ENCODE measurements at regions not wholly inside any gene's neighbourhood (a gene's known extent, or its start where the extent isn't known, plus 50 kb on each side); places are given as distances from the start of the nearest gene placed in this dataset.
"Not testable (repeated sequence)": the region's sequence is repeated elsewhere in the genome, so short reads cannot be mapped to it uniquely, and the experiment has no call there.

DNA sequence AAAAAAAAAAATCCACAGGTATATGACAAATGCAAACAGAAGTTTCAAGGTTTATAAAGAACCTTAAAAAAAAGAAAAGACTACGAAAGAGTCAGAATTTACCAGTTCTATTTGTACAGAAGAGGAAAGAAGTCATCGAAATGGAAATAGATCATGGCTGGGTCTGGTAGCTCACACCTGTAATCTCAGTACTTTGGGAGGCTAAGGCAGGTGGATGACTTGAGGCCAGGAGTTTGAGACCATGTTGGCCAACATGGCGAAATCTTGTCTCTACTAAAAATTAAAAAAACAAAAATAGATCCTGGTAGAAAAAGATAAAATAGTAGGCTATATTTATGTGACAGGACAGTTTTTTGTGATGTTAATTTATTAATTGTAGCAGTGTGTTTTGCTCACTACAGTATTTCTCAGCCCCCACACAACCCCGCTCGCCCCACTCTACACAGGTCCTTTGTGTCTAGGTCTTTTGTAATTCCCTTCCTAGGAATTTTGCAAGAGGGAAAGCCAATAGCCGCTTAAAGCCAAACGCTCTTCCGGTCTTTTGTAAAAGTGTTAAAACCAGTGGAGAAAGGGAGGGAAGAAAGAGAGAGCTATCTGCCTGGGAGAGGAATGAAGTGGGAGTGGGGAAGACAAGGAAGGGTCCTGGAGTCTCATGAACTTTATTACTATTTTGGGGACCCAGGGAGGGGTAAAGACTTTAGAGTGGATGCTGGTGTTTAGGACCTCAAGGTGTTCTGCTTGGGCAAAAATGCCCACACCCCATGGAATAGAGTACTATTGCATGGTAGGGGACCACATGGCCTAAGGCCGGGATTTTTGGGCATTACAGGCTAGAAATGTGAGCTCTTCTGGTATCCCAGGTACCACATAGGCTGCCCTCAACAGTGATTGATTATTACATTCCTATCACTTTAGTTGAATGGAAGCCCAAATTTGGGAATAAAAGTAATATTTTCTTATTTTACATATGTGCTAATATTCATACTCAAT lies 59.4 kb upstream of the XPO1 start:
- TF ChIP-seq, protein P1, sequence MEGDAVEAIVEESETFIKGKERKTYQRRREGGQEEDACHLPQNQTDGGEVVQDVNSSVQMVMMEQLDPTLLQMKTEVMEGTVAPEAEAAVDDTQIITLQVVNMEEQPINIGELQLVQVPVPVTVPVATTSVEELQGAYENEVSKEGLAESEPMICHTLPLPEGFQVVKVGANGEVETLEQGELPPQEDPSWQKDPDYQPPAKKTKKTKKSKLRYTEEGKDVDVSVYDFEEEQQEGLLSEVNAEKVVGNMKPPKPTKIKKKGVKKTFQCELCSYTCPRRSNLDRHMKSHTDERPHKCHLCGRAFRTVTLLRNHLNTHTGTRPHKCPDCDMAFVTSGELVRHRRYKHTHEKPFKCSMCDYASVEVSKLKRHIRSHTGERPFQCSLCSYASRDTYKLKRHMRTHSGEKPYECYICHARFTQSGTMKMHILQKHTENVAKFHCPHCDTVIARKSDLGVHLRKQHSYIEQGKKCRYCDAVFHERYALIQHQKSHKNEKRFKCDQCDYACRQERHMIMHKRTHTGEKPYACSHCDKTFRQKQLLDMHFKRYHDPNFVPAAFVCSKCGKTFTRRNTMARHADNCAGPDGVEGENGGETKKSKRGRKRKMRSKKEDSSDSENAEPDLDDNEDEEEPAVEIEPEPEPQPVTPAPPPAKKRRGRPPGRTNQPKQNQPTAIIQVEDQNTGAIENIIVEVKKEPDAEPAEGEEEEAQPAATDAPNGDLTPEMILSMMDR (IDR thresholded peaks at IDR 0.05; ENCODE audit: low read depth, low read length): no peak
- H3K4me3 ChIP-seq (ENCODE audit: low read depth, low read length): no peak overlapping the region

DNA sequence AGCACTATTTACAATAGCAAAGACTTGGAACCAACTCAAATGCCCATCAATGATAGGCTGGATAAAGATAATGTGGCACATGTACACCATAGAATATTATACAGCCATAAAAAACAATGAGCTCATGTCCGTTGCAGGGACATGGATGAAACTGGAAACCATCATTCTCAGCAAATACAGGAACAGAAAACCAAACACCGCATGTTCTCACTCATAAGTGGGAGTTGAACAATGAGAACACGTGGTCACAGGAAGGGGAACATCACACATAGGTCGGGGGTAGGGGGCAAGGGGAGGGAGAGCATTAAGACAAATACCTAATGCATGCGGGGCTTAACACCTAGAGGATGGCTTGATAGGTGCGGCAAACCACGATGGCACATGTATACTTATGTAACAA lies 56.0 kb upstream of the XPO1 start:
- H3K4me3 ChIP-seq (ENCODE audit: low read depth, low read length): not testable (repeated sequence)

DNA sequence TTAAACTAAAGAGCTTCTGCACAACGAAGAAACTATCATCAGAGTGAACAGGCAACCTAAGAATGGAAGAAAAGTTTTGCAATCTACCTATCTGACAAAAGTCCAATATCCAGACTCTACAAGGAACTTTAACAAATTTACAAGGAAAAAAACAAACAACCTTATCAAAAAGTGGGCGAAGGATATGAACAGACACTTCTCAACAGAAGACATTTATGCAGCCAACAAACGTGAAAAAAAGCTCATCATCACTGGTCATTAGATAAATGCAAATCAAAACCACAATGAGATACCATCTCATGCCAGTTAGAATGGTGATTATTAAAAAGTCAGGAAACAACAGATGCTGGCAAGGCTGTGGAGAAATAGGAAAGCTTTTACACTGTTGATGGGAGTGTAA lies 55.5 kb upstream of the XPO1 start:
- not testable (repeated sequence) for H3K4me3 ChIP-seq (ENCODE audit: low read depth, low read length)

DNA sequence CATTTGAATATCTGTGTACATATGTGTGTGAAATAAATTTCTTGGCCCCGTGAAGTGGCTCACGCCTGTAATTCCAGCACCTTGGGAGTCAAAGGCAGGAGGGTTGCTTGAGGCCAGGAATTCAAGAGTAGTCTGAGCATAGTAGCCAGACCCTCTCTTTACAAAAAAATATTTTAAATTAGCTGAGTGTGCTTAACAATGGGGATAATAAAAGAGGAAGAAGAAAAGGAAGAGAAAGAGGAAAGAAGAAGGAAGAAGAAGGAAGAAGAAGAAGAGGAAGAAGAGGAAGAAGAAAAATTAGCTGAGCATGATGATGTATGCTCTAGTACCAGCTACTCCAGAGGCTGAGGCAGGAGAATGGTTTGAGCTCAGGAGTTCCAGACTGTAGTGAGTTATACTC lies 52.1 kb upstream of the XPO1 start:
- TF ChIP-seq, protein P1 (IDR thresholded peaks at IDR 0.05; ENCODE audit: low read depth, low read length): no peak
- H3K4me3 ChIP-seq (ENCODE audit: low read depth, low read length): no peak overlapping the region

- TF ChIP-seq, protein P1 (IDR thresholded peaks at IDR 0.05; ENCODE audit: low read depth, low read length): no peak
Measured at GRCh38 chr2:61588566-61588965, 50.4 kb upstream of the XPO1 start.

More at GRCh38 chr2:61588566-61588965, 50.4 kb upstream of the XPO1 start:
- H3K4me3 ChIP-seq (ENCODE audit: low read depth, low read length): no peak overlapping the region

Data from WI38 (cell line).